Activated gamma-delta T cell treated with Interleukin-2 at 50 U/mL for 16 hours (primary cell): ENCODE measurements at regions not wholly inside any gene's neighbourhood (a gene's known extent, or its start where the extent isn't known, plus 50 kb on each side); places are given as distances from the start of the nearest gene placed in this dataset.

Experiments
- DNase-seq: peaks from one replicate; pipeline ENCODE4 v3.0.0-alpha.2; 2020

- no peak for DNase-seq
Measured at GRCh38 chr6:227074-227782, 65.1 kb upstream of the DUSP22 start.

- no peak for DNase-seq
Measured at GRCh38 chr6:227812-228338, 64.4 kb upstream of the DUSP22 start.

GRCh38 chr6:228881-229651 lies 63.2 kb upstream of the DUSP22 start:
- DNase-seq, result no peak

DNA sequence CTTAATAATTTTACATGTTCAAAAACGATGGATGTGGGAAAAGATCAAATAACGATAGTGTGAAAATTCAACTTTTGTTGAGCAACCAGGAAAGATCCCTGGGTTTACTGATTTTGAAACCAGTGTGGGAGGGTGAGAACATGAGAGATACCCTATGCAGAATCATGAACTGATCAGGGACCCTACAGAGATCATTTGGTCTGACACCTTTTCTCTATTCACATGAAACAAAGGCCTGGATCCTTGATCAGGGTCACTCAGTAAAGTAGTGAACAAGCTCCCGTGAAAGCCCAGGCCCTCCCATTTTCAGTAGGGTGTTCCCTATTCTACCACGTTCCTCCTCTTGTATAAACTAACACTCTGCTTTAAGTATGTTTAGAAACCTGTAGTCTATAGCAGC lies 60.5 kb upstream of the DUSP22 start:
- no peak for DNase-seq

GRCh38 chr6:232982-233640 lies 59.2 kb upstream of the DUSP22 start:
- no peak for DNase-seq

GRCh38 chr6:234706-235372 lies 57.4 kb upstream of the DUSP22 start:
- DNase-seq, result no peak

DNA sequence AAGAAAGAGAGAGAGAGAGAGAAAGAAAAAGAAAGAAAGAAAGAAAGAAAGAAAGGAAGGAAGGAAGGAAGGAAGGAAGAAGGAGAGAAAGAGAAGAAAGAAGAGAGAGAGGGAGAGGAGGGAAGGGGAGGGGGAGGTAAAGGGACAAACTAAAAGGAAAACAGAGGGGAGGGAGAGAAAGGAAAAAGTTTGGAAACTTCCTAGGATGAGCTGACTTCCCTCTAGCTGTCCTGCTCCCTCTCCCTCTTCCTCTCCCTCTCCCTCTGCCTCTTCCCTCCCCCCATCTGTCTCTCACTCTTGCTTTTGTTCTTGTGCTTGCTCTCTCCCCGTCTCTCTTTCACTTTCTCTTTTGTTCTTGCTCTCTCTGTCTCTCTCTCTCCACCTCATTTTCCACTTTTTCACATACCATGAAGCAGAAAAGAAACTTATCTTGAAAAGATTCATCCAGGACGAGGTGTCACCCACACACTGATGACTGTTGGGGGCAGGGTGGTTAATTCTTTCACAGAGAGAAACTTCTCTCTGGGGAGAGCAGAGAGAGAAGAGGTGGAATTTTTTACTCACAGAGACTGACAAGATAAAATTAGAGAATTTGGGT lies 56.4 kb upstream of the DUSP22 start:
- peak; percentile 22 for DNase-seq

DNA sequence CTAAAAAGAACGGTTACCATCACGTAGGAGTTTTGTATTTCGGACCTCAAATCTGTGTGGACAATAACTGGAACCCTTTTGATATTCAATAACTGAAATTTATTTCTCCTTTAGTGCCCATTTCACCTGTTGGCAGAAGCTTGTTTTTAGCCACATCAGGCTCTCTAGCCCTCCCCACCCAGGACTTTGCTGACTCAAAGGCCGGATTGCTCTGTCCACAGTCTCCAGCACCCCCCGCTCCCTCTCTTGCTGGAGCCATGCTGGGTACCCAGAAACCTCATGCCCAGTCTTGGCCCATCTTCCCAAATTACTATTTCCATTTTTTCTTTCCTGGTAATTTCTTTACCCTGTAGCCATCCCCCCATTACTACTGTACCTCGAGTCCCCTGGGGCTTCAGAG lies 55.8 kb upstream of the DUSP22 start:
- no peak for DNase-seq

DNA sequence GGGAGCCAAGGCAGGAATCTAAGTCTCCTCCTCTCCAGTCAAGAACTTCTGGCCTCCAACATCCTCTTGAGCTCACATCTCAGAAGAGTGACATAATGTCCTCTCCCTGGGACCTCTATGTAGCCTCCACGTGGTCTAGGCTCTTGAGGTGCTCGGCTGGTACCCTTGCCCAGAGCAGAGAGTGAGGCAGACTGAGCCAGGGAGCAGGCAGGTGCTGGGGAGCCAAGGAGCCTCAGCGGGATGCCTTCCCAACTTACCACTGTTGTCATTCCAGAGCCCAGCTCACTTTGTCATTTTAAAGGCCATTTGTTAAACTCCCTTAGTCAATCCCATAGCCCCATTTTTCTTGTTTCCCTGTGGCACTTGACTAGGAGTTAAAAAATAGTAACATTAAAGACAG lies 52.1 kb upstream of the DUSP22 start:
- no peak for DNase-seq

- no peak for DNase-seq
Measured at GRCh38 chr6:241336-241865, 50.9 kb upstream of the DUSP22 start.
